Hepatocyte (in vitro differentiated cells): ENCODE measurements at regions not wholly inside any gene's neighbourhood (a gene's known extent, or its start where the extent isn't known, plus 50 kb on each side); places are given as distances from the start of the nearest gene placed in this dataset.

ENCODE experiments used
- CTCF ChIP-seq: fragments of 200-600 bp; sonication (generic); IDR thresholded peaks from 2 replicates; pipeline ENCODE4 v1.5.1; 2016; ENCODE audit warnings: antibody characterized with exemption, mild to moderate bottlenecking; ENCODE audit not compliant: poor library complexity
- EZH2 ChIP-seq: fragments of 200-600 bp; sonication (generic); IDR thresholded peaks from 2 replicates; pipeline ENCODE4 v1.6.1; 2016; ENCODE audit warnings: antibody characterized with exemption, mild to moderate bottlenecking, borderline replicate concordance
- EZH2phosphoT487 ChIP-seq: fragments of 200-600 bp; sonication (generic); IDR thresholded peaks from one replicate; pipeline ENCODE4 v1.6.1; 2018; ENCODE audit warnings: antibody characterized with exemption, mild to moderate bottlenecking, low read depth, moderate library complexity; ENCODE audit not compliant: unreplicated experiment, severe bottlenecking

DNA sequence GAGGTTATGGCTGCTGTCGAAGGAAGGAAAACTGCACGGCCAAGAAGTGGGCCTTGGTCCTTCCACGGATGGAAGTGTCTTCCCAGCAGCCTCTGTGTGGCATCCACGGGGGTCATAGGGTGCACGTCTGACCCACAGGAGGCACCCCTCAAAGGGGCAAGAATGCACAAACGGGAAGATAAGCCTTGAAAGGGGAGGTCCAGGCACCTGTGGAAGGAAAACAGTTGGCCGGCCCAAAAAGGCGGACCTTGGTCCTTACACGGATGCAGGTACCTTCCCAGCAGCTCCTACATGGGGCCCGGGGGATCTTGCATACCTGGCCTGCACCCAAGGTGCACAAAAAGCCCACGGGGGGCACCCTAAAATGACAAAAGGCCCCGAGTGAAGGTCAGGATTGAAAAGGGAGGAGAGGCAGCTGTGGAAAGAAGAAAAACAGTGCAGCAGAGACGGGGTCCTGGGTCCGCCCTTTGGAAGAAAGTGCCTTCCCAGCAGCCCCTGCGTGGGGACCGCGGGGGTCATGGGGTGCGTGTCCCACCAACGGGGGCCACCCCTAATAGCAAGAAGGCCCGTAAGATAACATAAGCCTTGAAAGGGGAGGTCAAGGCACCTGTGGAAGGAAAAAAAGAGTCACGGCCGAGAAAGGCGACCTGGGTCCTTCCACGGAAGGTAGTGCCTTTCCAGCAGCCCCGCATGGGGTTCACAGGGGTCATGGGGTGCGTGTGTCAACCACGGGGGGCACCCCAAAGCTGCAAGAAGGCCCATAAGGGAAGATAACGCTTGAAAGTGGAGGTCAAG lies 276.1 kb downstream of the ALG10 start:
- no peak for TF ChIP-seq CTCF
- no peak for TF ChIP-seq EZH2
- TF ChIP-seq EZH2phosphoT487: no peak
